ENCODE measurements at regions not wholly inside any gene's neighbourhood (a gene's known extent, or its start where the extent isn't known, plus 50 kb on each side); places are given as distances from the start of the nearest gene placed in this dataset.

DNA sequence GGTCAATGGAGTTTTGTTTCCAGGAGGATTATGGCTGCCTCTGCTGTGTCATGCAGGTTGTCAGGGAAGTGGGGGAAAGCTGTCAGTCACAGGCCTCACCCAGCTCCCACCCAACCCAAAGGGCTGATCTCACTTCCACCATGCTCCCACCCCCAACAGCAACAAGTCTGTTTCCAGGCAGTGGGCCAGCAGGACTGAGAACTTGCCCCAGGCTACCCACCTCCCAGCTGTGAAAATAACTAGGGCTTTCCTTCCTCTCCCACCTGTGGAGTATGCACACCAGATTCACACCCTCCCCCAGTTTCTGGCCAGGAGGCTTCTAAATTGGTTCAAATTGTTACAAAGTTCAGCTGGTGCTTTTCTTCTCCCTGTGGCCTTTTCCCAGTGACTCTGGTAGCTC, 95.6 kb upstream of the ACVR1 start:
- Histone ChIP-seq H3K4me1 (replicated peaks in 1 of 4; ENCODE audit: control insufficient read depth in 3 of 4, insufficient read depth in 4 of 4, low read length in 3 of 4) (no peaks in the 10 kb centered on the region), H2AK5ac (ENCODE audit: low read depth, low read length) (no peak overlapping the region), H3K4ac (replicated peaks; ENCODE audit: insufficient read length, low read depth, low read length) (no peak overlapping the region), H4K8ac (ENCODE audit: extremely low read depth, insufficient read depth, low read length) (no peak overlapping the region), H3K79me2 (ENCODE audit: control insufficient read depth in 1 of 2, insufficient read depth in 2 of 2, low read length in 2 of 2) (no peaks in the 10 kb centered on the region), H2BK120ac (replicated peaks; ENCODE audit: low read depth, low read length) (no peak overlapping the region), H3K56ac (replicated peaks; ENCODE audit: insufficient read length, low read depth, low read length) (no peak overlapping the region), H2BK15ac (ENCODE audit: low read length) (no peak overlapping the region), H4K5ac (ENCODE audit: insufficient read length, low read depth, low read length) (no peak overlapping the region), H2AFZ (ENCODE audit: low read length) (no peak overlapping the region), H2BK5ac (ENCODE audit: low read depth, low read length) (no peak overlapping the region), H2BK12ac (ENCODE audit: low read depth, low read length) (no peak overlapping the region), H3K23ac (ENCODE audit: insufficient read length) (no peak overlapping the region), H3K4me3 (ENCODE audit: extremely low read depth in 1 of 4, insufficient read depth in 2 of 4, low read depth in 3 of 4, low read length in 4 of 4) (no peak overlapping the region), H3K18ac (ENCODE audit: extremely low read depth, low read length) (no peak overlapping the region), H3K14ac (ENCODE audit: insufficient read length) (no peak overlapping the region), H4K20me1 (replicated peaks in 1 of 2; ENCODE audit: control insufficient read depth in 1 of 2, insufficient read depth in 2 of 2, low read length in 2 of 2) (no peaks in the 10 kb centered on the region), H3K79me1 (ENCODE audit: low read depth, low read length) (no peaks in the 10 kb centered on the region), H3K9ac (replicated peaks in 1 of 4; ENCODE audit: extremely low read depth in 1 of 4, low read depth in 3 of 4, low read length in 3 of 4) (no peak overlapping the region), H3K27me3 (replicated peaks in 1 of 4; ENCODE audit: control insufficient read depth in 3 of 4, extremely low read depth in 1 of 4, insufficient read depth in 3 of 4, low read length in 3 of 4) (no peaks in the 10 kb centered on the region), H2BK20ac (ENCODE audit: low read length) (no peak overlapping the region), H3K9me3 (ENCODE audit: insufficient read depth in 2 of 2, low read depth in 1 of 2, low read length in 1 of 2) (peaks cover 0 to 7% of the 10 kb centered on the region in 2 experiments; a peak in 1 of 4 replicates), H3K23me2 (ENCODE audit: low read depth, low read length) (0 out of 2 replicates have a peak, but pooled peaks cover 3% of the 10 kb centered on the region), H3K4me2 (ENCODE audit: insufficient read depth in 1 of 2, low read depth in 2 of 2, low read length in 2 of 2) (no peak overlapping the region), H4K91ac (replicated peaks; ENCODE audit: insufficient read length, low read length) (no peak overlapping the region), H3K27ac (ENCODE audit: low read depth, low read length) (no peak overlapping the region), H3K36me3 (ENCODE audit: control insufficient read depth in 2 of 4, insufficient read depth in 4 of 4, low read length in 3 of 4) (no peaks in the 10 kb centered on the region)
- DNase-seq (ENCODE audit: low read depth in 1 of 2, low spot score in 2 of 2) (no peak), FAIRE-seq (no peak)
- ChIA-PET POLR2A (ENCODE audit: partially characterized antibody) (no interaction called here), CTCF (ENCODE audit: partially characterized antibody) (interaction anchor here (0.6 to 2.0 kb wide), 4 partner anchors 24 to 343 kb away, joined by 3 to 5 read pairs (median 3); partner anchors contain the start of gene ACVR1C)
- no peak for TF ChIP-seq KDM1A (IDR thresholded peaks at IDR 0.05; ENCODE audit: borderline replicate concordance, low read length)
- TF ChIP-seq MAFK (IDR thresholded peaks at IDR 0.05; ENCODE audit: low read depth, low read length): no peak
- no peak for TF ChIP-seq CHD2 (IDR thresholded peaks at IDR 0.05; ENCODE audit: low read length)
- no peak for TF ChIP-seq SIRT6 (IDR thresholded peaks at IDR 0.05; ENCODE audit: low read length)
- no peak for TF ChIP-seq SP2 (IDR thresholded peaks at IDR 0.05; ENCODE audit: low read length)
- TF ChIP-seq RFX5 (IDR thresholded peaks at IDR 0.05; ENCODE audit: borderline replicate concordance, low read depth, low read length): no peak
- TF ChIP-seq POU5F1 (IDR thresholded peaks at IDR 0.05; ENCODE audit: low read depth, low read length): no peak
- TF ChIP-seq NRF1 (IDR thresholded peaks at IDR 0.05; ENCODE audit: low read depth, low read length): no peak
- TF ChIP-seq FOSL1 (IDR thresholded peaks at IDR 0.05; ENCODE audit: insufficient read depth, low read depth, low read length): no peak
- no peak for TF ChIP-seq JUN (IDR thresholded peaks at IDR 0.05; ENCODE audit: low read depth, low read length)
- TF ChIP-seq TAF7 (optimal IDR thresholded peaks at IDR 0.05; ENCODE audit: borderline replicate concordance, low read depth, low read length): no peak
- TF ChIP-seq JUND (IDR thresholded peaks at IDR 0.05; ENCODE audit: low read length): no peak
- TF ChIP-seq ATF2 (IDR thresholded peaks at IDR 0.05; ENCODE audit: low read length): no peak
- no peak for TF ChIP-seq GTF2F1 (IDR thresholded peaks at IDR 0.05; ENCODE audit: borderline replicate concordance, low read depth, low read length)
- no peak for TF ChIP-seq POLR2AphosphoS5 (IDR thresholded peaks at IDR 0.05; ENCODE audit: low read depth, low read length)

Measured in H1 (cell line).